DND-41 (cell line): ENCODE measurements at regions not wholly inside any gene's neighbourhood (a gene's known extent, or its start where the extent isn't known, plus 50 kb on each side); places are given as distances from the start of the nearest gene placed in this dataset.
A peak's percentile ranks its signal among the peaks of the same experiment; 100 is the strongest.

Experiments used
- ATAC-seq: fragments of 200-7000 bp; cut with Tn5 transposase; 3 replicates; pipeline ENCODE4 v1.9.1; 2021; ENCODE audit warnings: low read depth; ENCODE audit not compliant: insufficient read depth
- DNase-seq: peaks from one replicate; pipeline ENCODE4 v3.0.0-alpha.2; 2020
- H2AFZ ChIP-seq: 2 replicates; pipeline ENCODE4 v1.6.0; 2012; ENCODE audit warnings: low read depth, low read length
- H3K27ac ChIP-seq: 2 replicates; pipeline ENCODE4 v1.5.1; 2012; ENCODE audit warnings: low read length, inconsistent platforms
- H3K27me3 ChIP-seq: fragments of 200-600 bp; sonication (generic); 2 replicates; pipeline ENCODE4 v1.6.0; 2012; ENCODE audit warnings: low read length, mild to moderate bottlenecking, inconsistent platforms; ENCODE audit not compliant: insufficient read depth, poor library complexity
- H3K36me3 ChIP-seq: 2 replicates; pipeline ENCODE4 v1.5.1; 2012; ENCODE audit warnings: low read length, inconsistent platforms; ENCODE audit not compliant: insufficient read depth
- H3K4me1 ChIP-seq: 2 replicates; pipeline ENCODE4 v1.5.1; 2012; ENCODE audit warnings: mild to moderate bottlenecking, low read length; ENCODE audit not compliant: insufficient read depth
- H3K4me2 ChIP-seq: 2 replicates; pipeline ENCODE4 v1.6.0; 2012; ENCODE audit warnings: mild to moderate bottlenecking, moderate library complexity, low read length, inconsistent platforms; ENCODE audit not compliant: insufficient read depth
- H3K4me3 ChIP-seq, 2 experiments: fragments of 200-600 bp in 1 of 2; shearing (Covaris generic) in 1 of 2; 2 replicates each; pipeline ENCODE4 v1.5.1; 2012 to 2016; ENCODE audit warnings: inconsistent platforms in 2 of 2, low read length in 2 of 2, mild to moderate bottlenecking in 2 of 2, low read depth in 1 of 2, moderate library complexity in 1 of 2
- H3K79me2 ChIP-seq: 2 replicates; pipeline ENCODE4 v1.6.0; 2012; ENCODE audit warnings: low read length, inconsistent platforms; ENCODE audit not compliant: insufficient read depth
- H3K9ac ChIP-seq: 2 replicates; pipeline ENCODE4 v1.6.0; 2012; ENCODE audit warnings: low read depth, mild to moderate bottlenecking, inconsistent platforms, low read length, moderate library complexity
- H3K9me3 ChIP-seq: 2 replicates; pipeline ENCODE4 v1.5.1; 2012; ENCODE audit warnings: low read length, moderate library complexity, mild to moderate bottlenecking, inconsistent platforms; ENCODE audit not compliant: insufficient read depth, severe bottlenecking
- H4K20me1 ChIP-seq: 2 replicates; pipeline ENCODE4 v1.6.0; 2012; ENCODE audit warnings: low read length; ENCODE audit not compliant: insufficient read depth
- EZH2 ChIP-seq: IDR thresholded peaks from 3 replicates; pipeline ENCODE4 v1.6.1; 2012; ENCODE audit warnings: borderline replicate concordance, low read depth, mild to moderate bottlenecking, moderate library complexity, low read length, inconsistent platforms; ENCODE audit not compliant: severe bottlenecking
- TF ChIP-seq, protein P1 (sequence below): IDR thresholded peaks from 2 replicates; pipeline ENCODE4 v1.5.1; 2012; ENCODE audit warnings: borderline replicate concordance, low read length, moderate library complexity, mild to moderate bottlenecking; ENCODE audit not compliant: poor library complexity, severe bottlenecking; ENCODE audit errors: extremely low read depth

DNA sequence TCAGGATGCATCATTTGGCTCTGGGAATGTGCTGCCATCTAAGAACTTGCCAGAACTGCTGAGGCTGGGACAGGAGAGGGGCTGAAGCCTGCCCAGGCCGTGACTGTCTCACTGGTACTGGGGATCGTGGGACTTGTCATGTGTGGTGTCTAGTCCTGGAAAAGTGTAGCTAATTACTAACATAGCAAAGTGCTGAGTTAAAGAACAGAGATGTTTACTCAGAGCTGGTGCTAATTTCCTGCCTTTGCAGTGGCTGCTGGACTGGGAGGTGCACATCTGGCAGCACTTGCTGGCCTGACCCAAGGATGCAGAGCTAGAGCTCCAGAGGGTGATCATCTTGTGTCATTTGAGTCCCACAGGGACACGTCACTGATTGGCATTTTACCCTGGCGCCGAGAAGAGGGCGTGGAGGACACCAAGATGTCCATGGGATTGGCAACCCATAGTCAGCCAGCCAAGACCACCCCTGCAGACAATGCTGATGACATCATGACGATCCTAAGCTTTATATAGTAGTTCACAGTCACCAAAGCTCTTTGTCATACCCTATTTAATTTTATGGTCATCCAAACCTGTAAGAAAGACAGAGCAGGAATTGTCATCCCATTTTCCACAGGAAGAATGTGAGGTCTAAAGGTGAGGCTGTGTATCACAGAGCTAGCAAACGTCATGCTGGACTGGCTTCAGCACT lies 110.1 kb upstream of the SLC44A3 start:
- no peak for ATAC-seq
- peaks cover 5% of the 10 kb centered on the region for H3K4me1 ChIP-seq
- TF ChIP-seq, protein P1, sequence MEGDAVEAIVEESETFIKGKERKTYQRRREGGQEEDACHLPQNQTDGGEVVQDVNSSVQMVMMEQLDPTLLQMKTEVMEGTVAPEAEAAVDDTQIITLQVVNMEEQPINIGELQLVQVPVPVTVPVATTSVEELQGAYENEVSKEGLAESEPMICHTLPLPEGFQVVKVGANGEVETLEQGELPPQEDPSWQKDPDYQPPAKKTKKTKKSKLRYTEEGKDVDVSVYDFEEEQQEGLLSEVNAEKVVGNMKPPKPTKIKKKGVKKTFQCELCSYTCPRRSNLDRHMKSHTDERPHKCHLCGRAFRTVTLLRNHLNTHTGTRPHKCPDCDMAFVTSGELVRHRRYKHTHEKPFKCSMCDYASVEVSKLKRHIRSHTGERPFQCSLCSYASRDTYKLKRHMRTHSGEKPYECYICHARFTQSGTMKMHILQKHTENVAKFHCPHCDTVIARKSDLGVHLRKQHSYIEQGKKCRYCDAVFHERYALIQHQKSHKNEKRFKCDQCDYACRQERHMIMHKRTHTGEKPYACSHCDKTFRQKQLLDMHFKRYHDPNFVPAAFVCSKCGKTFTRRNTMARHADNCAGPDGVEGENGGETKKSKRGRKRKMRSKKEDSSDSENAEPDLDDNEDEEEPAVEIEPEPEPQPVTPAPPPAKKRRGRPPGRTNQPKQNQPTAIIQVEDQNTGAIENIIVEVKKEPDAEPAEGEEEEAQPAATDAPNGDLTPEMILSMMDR = no peak
- TF ChIP-seq EZH2 = no peak

DNA sequence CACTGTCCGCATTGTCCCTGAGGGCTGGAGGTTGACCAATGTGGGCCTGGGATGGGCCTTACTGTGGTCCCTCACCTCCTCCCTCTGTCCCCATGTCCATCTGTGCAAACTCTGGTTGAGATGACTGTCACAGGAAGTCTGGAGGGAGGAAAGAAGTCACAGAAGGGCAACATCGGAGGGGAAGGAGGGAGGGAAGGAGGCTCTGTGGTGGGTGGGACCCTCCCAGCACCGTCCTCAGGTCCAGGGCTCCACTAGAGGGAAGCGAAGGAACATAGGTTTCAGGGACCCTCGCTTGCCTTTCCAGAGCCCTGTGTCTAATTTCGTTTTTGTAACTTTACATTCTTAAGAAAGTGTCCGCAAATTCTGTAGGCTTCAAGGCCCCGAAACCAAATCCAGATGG lies 111.3 kb upstream of the SLC44A3 start:
- Histone ChIP-seq H3K9ac (no peak overlapping the region), H3K4me2 (no peak overlapping the region), H3K79me2 (no peaks in the 10 kb centered on the region), H4K20me1 (no peaks in the 10 kb centered on the region), H3K27me3 (no peaks in the 10 kb centered on the region), H3K27ac (no peak overlapping the region), H3K4me3 (no peak overlapping the region), H2AFZ (no peak overlapping the region), H3K4me1 (no peaks in the 10 kb centered on the region), H3K36me3 (no peaks in the 10 kb centered on the region), H3K9me3 (no peaks in the 10 kb centered on the region)
- ATAC-seq (no peak; the same call in 2 of the 3 replicates), DNase-seq (no peak)
- no peak for TF ChIP-seq EZH2
- TF ChIP-seq, protein P1 = peak; percentile 27

More for the DNA sequence above, 110.1 kb upstream of the SLC44A3 start:
- Histone ChIP-seq H3K4me3 (no peak overlapping the region), H3K27me3 (no peaks in the 10 kb centered on the region), H3K9me3 (no peaks in the 10 kb centered on the region), H3K79me2 (no peaks in the 10 kb centered on the region), H3K4me2 (no peak overlapping the region), H3K9ac (no peak overlapping the region), H3K36me3 (no peaks in the 10 kb centered on the region), H2AFZ (no peak overlapping the region), H4K20me1 (no peaks in the 10 kb centered on the region), H3K27ac (no peak overlapping the region)
- DNase-seq = no peak

DNA sequence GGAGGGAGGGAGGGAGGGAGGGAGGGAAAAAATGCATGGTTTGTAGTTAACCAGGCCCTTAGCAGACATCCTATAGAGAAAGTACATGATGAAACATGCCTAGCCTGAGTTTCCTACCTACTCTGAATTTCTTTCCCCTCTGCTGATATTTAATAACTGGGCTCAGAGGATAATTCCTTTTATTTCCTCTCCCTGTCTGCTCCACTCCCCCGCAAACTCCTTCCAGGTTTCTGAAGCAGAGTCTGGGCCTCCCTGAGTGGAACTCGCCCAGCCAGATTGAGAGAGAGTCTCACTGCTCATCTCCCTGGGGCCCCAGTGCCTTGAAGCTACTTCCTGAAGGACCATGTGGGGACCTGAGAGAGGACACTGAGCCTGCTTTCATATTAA lies 111.9 kb upstream of the SLC44A3 start:
- H2AFZ ChIP-seq = no peak overlapping the region
- no peak for TF ChIP-seq EZH2
- TF ChIP-seq, protein P1 = no peak
- ATAC-seq = no peak
- H3K4me3 ChIP-seq = no peak overlapping the region
- no peak for DNase-seq
- no peaks in the 10 kb centered on the region for H4K20me1 ChIP-seq
- H3K9me3 ChIP-seq = no peaks in the 10 kb centered on the region
- H3K36me3 ChIP-seq = no peaks in the 10 kb centered on the region
- no peaks in the 10 kb centered on the region for H3K79me2 ChIP-seq
- no peaks in the 10 kb centered on the region for H3K4me1 ChIP-seq
- H3K27ac ChIP-seq = no peak overlapping the region
- H3K27me3 ChIP-seq = no peaks in the 10 kb centered on the region
- no peak overlapping the region for H3K9ac ChIP-seq
- H3K4me2 ChIP-seq = no peak overlapping the region
